Nephron progenitor cell (in vitro differentiated cells): ENCODE measurements at regions not wholly inside any gene's neighbourhood (a gene's known extent, or its start where the extent isn't known, plus 50 kb on each side); places are given as distances from the start of the nearest gene placed in this dataset.

Experiments
- DNase-seq: peaks from one replicate; pipeline ENCODE4 v3.0.0; 2021
- H3K27ac Mint-ChIP-seq: 2 replicates; pipeline ENCODE4 v1.8.0; 2021; ENCODE audit warnings: mild to moderate bottlenecking, moderate library complexity, mixed read lengths
- H3K27me3 Mint-ChIP-seq: 2 replicates; pipeline ENCODE4 v1.8.0; 2021; ENCODE audit warnings: mild to moderate bottlenecking, low read depth, mixed read lengths; ENCODE audit not compliant: poor library complexity
- H3K36me3 Mint-ChIP-seq: 2 replicates; pipeline ENCODE4 v1.8.0; 2021; ENCODE audit warnings: low read depth, mixed read lengths
- H3K4me1 Mint-ChIP-seq: 2 replicates; pipeline ENCODE4 v1.8.0; 2021; ENCODE audit warnings: mixed read lengths
- H3K4me3 Mint-ChIP-seq: 2 replicates; pipeline ENCODE4 v1.8.0; 2021; ENCODE audit warnings: mild to moderate bottlenecking, moderate library complexity, mixed read lengths
- H3K9me3 Mint-ChIP-seq: 2 replicates; pipeline ENCODE4 v1.8.0; 2021; ENCODE audit warnings: mild to moderate bottlenecking, moderate library complexity, mixed read lengths
- TF ChIP-seq, protein P1 (sequence below): fragments of 200-600 bp; sonication (generic); IDR thresholded peaks from 2 replicates; pipeline ENCODE4 v1.5.0; 2021; ENCODE audit warnings: antibody characterized with exemption

DNA sequence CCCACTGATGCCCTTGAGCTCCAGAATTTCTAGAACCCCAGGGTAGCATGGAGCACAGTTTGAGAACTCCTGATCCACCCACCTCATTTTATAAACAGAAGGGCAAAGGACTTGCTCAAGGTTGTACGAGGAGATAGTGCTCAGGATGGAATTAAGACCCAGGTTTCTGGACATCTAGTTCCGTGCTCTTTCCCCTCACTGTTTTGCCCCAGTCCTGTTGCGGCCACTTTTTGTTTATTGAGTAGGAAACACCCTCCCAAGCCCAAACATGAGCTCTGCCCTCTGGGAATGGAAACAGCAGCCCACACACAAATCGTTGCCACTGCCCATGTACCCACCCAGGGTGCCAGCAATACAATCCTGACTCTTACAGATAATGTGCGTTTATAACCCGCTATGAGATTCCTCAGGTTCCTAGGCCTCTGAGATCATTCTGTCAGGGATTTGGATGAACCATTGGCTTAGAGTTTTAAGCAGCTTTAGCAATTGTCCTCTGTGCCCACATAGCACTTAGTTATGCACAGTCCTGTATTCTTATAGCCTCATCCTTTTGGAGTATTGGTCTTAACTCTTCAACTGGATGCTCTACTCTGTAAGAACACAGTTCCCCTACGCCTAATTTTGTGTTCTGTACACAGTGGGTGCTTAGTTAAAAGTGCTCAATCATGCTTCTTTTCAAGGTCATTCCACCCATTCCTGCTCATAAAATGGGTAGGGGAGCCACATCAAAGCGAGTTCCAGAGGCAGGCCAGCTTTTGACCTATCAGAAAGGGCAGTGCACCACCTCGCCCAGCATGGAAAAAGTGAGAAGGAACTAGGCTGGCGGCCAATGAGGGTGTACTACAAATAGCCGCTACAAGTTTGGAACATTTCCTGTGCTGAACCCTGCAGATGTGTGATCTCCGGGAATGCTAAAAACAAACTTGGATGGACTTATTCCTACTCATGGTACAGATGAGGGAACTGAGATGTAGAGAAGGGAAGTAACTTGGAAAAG is 60.3 kb upstream of the IGFBP2 start:
- H3K9me3 Mint-ChIP-seq: peaks cover 17% of the 10 kb centered on the region
- TF ChIP-seq, protein P1, sequence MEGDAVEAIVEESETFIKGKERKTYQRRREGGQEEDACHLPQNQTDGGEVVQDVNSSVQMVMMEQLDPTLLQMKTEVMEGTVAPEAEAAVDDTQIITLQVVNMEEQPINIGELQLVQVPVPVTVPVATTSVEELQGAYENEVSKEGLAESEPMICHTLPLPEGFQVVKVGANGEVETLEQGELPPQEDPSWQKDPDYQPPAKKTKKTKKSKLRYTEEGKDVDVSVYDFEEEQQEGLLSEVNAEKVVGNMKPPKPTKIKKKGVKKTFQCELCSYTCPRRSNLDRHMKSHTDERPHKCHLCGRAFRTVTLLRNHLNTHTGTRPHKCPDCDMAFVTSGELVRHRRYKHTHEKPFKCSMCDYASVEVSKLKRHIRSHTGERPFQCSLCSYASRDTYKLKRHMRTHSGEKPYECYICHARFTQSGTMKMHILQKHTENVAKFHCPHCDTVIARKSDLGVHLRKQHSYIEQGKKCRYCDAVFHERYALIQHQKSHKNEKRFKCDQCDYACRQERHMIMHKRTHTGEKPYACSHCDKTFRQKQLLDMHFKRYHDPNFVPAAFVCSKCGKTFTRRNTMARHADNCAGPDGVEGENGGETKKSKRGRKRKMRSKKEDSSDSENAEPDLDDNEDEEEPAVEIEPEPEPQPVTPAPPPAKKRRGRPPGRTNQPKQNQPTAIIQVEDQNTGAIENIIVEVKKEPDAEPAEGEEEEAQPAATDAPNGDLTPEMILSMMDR: no peak
- peaks cover 26% of the 10 kb centered on the region for H3K4me1 Mint-ChIP-seq
- no peak for DNase-seq
- H3K27me3 Mint-ChIP-seq: no peaks in the 10 kb centered on the region
- H3K27ac Mint-ChIP-seq: no peak overlapping the region
- no peak overlapping the region for H3K4me3 Mint-ChIP-seq
- H3K36me3 Mint-ChIP-seq: peaks cover 5% of the 10 kb centered on the region

GRCh38 chr2:216574046-216574445 is 59.2 kb upstream of the IGFBP2 start:
- peaks cover 4% of the 10 kb centered on the region for H3K27me3 Mint-ChIP-seq
- no peak for DNase-seq
- H3K27ac Mint-ChIP-seq: peak overlapping the region; percentile 71
- H3K4me3 Mint-ChIP-seq: no peak overlapping the region
- TF ChIP-seq, protein P1: no peak
- H3K4me1 Mint-ChIP-seq: peaks cover 24% of the 10 kb centered on the region
- peaks cover 5% of the 10 kb centered on the region for H3K36me3 Mint-ChIP-seq
- H3K9me3 Mint-ChIP-seq: peaks cover 17% of the 10 kb centered on the region

- Mint-ChIP-seq H3K27me3 (peaks cover 5% of the 10 kb centered on the region), H3K27ac (no peak overlapping the region), H3K36me3 (peaks cover 5% of the 10 kb centered on the region), H3K4me1 (peaks cover 18% of the 10 kb centered on the region), H3K9me3 (peaks cover 17% of the 10 kb centered on the region), H3K4me3 (no peak overlapping the region)
- DNase-seq: no peak
- TF ChIP-seq, protein P1: no peak
These were observed 58.6 kb upstream of the IGFBP2 start for GRCh38 chr2:216574586-216574985.

DNA sequence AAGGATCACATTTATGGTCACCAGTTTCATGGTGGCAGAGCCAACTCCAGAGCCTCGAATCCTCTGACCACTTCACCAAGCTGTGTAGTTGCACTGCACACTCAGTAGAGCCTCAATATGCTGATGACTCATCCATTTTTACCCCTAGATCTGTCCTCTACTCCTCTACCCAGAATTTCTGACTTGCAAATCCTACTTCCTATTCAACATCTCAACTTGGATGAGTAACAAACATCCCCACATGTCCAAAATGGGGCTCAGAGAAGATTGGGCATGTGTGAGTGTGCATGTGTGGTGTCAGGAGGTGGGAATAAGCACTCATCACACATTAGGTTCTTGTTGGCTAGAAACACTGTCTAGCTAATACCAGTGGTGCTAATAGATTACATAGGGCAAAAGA is 57.8 kb upstream of the IGFBP2 start:
- no peak for DNase-seq
- no peak overlapping the region for H3K4me3 Mint-ChIP-seq
- H3K36me3 Mint-ChIP-seq: peaks cover 5% of the 10 kb centered on the region
- peaks cover 17% of the 10 kb centered on the region for H3K9me3 Mint-ChIP-seq
- H3K4me1 Mint-ChIP-seq: peaks cover 14% of the 10 kb centered on the region
- TF ChIP-seq, protein P1: no peak
- H3K27ac Mint-ChIP-seq: no peak overlapping the region
- H3K27me3 Mint-ChIP-seq: peaks cover 9% of the 10 kb centered on the region

GRCh38 chr2:216576616-216577015 is 56.6 kb upstream of the IGFBP2 start:
- no peak for DNase-seq
- TF ChIP-seq, protein P1: no peak
- H3K4me3 Mint-ChIP-seq: no peak overlapping the region
- H3K9me3 Mint-ChIP-seq: peaks cover 8% of the 10 kb centered on the region
- H3K36me3 Mint-ChIP-seq: no peaks in the 10 kb centered on the region
- H3K27ac Mint-ChIP-seq: no peak overlapping the region
- peaks cover 12% of the 10 kb centered on the region for H3K27me3 Mint-ChIP-seq
- peaks cover 14% of the 10 kb centered on the region for H3K4me1 Mint-ChIP-seq
